C4-2B (cell line): ENCODE measurements at regions not wholly inside any gene's neighbourhood (a gene's known extent, or its start where the extent isn't known, plus 50 kb on each side); places are given as distances from the start of the nearest gene placed in this dataset.

ENCODE experiments used
- CTCF ChIP-seq: fragments of 450-650 bp; conservative IDR thresholded peaks from 2 replicates; pipeline ENCODE4 v1.5.1; 2017; ENCODE audit warnings: mild to moderate bottlenecking
- ZFX ChIP-seq: fragments of 450-650 bp; IDR thresholded peaks from 2 replicates; pipeline ENCODE4 v1.6.1; 2017

DNA sequence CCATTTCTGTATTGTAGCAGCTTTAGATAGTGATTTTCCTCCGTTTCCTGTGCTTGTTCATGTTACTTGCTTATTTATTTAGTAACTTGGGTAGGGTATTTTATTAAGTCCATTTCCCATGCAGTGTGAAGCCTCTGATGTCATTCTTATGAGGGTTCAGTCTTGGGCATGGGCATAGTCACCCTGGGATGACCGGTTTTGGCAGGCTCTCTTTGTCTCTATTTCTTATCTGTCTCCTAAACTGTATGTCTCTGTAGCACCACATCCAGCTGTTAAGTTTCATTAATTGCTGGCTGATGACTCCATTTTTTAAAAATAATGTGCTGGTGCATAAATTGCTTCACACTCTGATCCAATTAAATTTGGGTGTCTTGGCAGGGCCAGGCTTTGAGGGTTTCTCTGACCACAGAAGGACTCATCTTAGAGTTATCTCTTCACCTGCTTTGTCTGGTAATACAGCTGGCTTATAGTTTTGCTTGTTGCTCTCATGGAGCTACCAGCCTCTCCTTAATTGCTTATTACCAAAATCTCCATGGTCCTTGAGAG, 173.3 kb upstream of the VLDLR start:
- TF ChIP-seq CTCF (no peak), ZFX (no peak)
